ENCODE measurements at regions not wholly inside any gene's neighbourhood (a gene's known extent, or its start where the extent isn't known, plus 50 kb on each side); places are given as distances from the start of the nearest gene placed in this dataset.

DNA sequence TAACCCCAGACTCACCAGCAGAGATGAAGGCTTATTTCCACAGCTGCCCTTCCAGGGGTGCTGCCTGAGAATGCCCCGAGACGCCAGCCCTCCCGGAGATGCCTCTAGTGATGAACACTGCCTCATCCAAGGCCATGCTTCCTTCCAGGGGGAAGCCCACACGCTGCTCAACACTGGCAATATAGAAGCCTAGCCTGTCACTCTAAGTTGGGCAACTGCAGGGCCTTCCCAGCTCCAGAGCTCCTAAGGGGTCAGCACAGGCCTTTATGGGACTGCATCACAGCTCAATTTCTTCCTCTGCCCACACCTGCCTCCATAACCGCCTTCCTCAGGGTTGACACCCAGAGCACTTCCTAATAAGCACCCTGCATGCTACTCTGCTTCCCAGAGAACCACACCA lies 217.7 kb downstream of the ABHD5 start:
- H3K9me1 ChIP-seq (ENCODE audit: insufficient read depth, low read length) = no peaks in the 10 kb centered on the region
- H2AK9ac ChIP-seq (replicated peaks; ENCODE audit: low read depth, low read length, poor library complexity) = no peak overlapping the region
- H3K9me3 ChIP-seq (ENCODE audit: control insufficient read depth, insufficient read depth, low read length) = no peaks in the 10 kb centered on the region
- no peak overlapping the region for H4K8ac ChIP-seq (ENCODE audit: low read depth in 2 of 2, low read length in 2 of 2)
- no peaks in the 10 kb centered on the region for H3K36me3 ChIP-seq (ENCODE audit: control insufficient read depth, insufficient read depth, low read length)
- CTCF ChIA-PET = no interaction called here
- POLR2A ChIA-PET (ENCODE audit: unreplicated experiment) = no interaction called here
- H3K4me3 ChIP-seq (ENCODE audit: insufficient read depth, low read depth, low read length) = no peak overlapping the region
- H3K4me2 ChIP-seq (ENCODE audit: low read depth, low read length) = no peak overlapping the region
- no peak overlapping the region for H3K14ac ChIP-seq (replicated peaks; ENCODE audit: low read depth, low read length)
- H3K27me3 ChIP-seq (ENCODE audit: control insufficient read depth, insufficient read depth, low read length) = peaks cover 23% of the 10 kb centered on the region
- no peak overlapping the region for H3K9ac ChIP-seq (ENCODE audit: low read depth, low read length)
- no peak overlapping the region for H3K27ac ChIP-seq (ENCODE audit: insufficient read depth, low read length)
- H2AK5ac ChIP-seq (ENCODE audit: low read depth, low read length) = no peak overlapping the region
- 66% methylated on average over 3 of the region's 5 CpGs; no CpG with 5 or more reads in 1 of the 2 experiments for WGBS, 2 experiments (ENCODE audit: extremely low coverage in 2 of 2, insufficient read length in 1 of 2)
- no peak overlapping the region for H2AFZ ChIP-seq (replicated peaks; ENCODE audit: low read length, poor library complexity)
- no peak overlapping the region for H2BK120ac ChIP-seq (ENCODE audit: low read depth, low read length)
- H3K4ac ChIP-seq (ENCODE audit: low read depth, low read length) = no peak overlapping the region
- H3K56ac ChIP-seq (ENCODE audit: extremely low read depth, insufficient read depth, low read length) = no peak overlapping the region
- BruUV-seq (replicated peaks) = no TSS peak
- H2BK5ac ChIP-seq (ENCODE audit: low read depth, low read length, poor library complexity, severe bottlenecking) = no peak overlapping the region
- in situ Hi-C loops (cut with MboI; ENCODE audit: low sequenced_read_pairs) = no loop called here
- ATAC-seq (ENCODE audit: low read depth) = no peak
- no peak overlapping the region for H3K23ac ChIP-seq (ENCODE audit: low read depth, low read length)
- no peaks in the 10 kb centered on the region for H3K79me1 ChIP-seq (ENCODE audit: low read depth in 1 of 2, low read length in 2 of 2)
- TF ChIP-seq RCOR1 (IDR thresholded peaks at IDR 0.05; ENCODE audit: insufficient replicate concordance, low read length) (no peak), MAFK (IDR thresholded peaks at IDR 0.05; ENCODE audit: low read depth, low read length) (no peak), MXI1 (IDR thresholded peaks at IDR 0.05; ENCODE audit: borderline replicate concordance, low read depth, low read length) (no peak), POLR2A (IDR thresholded peaks at IDR 0.05; ENCODE audit: low read depth, low read length) (no peak), CEBPB (IDR thresholded peaks at IDR 0.05; ENCODE audit: low read depth, low read length) (no peak), CHD1 (IDR thresholded peaks at IDR 0.05; ENCODE audit: low read depth, low read length) (no peak), RAD21 (IDR thresholded peaks at IDR 0.05; ENCODE audit: low read length) (no peak), SMC3 (IDR thresholded peaks at IDR 0.05; ENCODE audit: low read depth, low read length) (no peak)
- TF ChIP-seq, protein P1, sequence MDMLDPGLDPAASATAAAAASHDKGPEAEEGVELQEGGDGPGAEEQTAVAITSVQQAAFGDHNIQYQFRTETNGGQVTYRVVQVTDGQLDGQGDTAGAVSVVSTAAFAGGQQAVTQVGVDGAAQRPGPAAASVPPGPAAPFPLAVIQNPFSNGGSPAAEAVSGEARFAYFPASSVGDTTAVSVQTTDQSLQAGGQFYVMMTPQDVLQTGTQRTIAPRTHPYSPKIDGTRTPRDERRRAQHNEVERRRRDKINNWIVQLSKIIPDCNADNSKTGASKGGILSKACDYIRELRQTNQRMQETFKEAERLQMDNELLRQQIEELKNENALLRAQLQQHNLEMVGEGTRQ (IDR thresholded peaks at IDR 0.05; ENCODE audit: low read depth, low read length) = no peak
- TF ChIP-seq, protein P2, sequence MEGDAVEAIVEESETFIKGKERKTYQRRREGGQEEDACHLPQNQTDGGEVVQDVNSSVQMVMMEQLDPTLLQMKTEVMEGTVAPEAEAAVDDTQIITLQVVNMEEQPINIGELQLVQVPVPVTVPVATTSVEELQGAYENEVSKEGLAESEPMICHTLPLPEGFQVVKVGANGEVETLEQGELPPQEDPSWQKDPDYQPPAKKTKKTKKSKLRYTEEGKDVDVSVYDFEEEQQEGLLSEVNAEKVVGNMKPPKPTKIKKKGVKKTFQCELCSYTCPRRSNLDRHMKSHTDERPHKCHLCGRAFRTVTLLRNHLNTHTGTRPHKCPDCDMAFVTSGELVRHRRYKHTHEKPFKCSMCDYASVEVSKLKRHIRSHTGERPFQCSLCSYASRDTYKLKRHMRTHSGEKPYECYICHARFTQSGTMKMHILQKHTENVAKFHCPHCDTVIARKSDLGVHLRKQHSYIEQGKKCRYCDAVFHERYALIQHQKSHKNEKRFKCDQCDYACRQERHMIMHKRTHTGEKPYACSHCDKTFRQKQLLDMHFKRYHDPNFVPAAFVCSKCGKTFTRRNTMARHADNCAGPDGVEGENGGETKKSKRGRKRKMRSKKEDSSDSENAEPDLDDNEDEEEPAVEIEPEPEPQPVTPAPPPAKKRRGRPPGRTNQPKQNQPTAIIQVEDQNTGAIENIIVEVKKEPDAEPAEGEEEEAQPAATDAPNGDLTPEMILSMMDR (conservative IDR thresholded peaks at IDR 0.05; ENCODE audit: low read depth, low read length) = no peak
- dilution Hi-C loops (cut with HindIII; ENCODE audit: low sequenced_read_pairs, unreplicated experiment) = no loop called here
- H3K18ac ChIP-seq (ENCODE audit: low read depth, low read length) = no peak overlapping the region
- intact Hi-C loops (cut with micrococcal nuclease) = no loop called here
- no peak overlapping the region for H4K5ac ChIP-seq (ENCODE audit: low read depth, low read length)
- no peak overlapping the region for H2BK20ac ChIP-seq (ENCODE audit: low read depth, low read length)
- H2BK15ac ChIP-seq (ENCODE audit: low read depth, low read length) = no peak overlapping the region
- H3K4me1 ChIP-seq (ENCODE audit: control insufficient read depth, insufficient read depth, low read length) = no peaks in the 10 kb centered on the region
- H4K91ac ChIP-seq (ENCODE audit: insufficient read depth, low read depth, low read length) = no peak overlapping the region
- DNase-seq = no peak
- no peaks in the 10 kb centered on the region for H4K20me1 ChIP-seq (ENCODE audit: insufficient read depth, low read length)

All from IMR-90 (cell line).